IPS-18a (cell line): ENCODE measurements at regions not wholly inside any gene's neighbourhood (a gene's known extent, or its start where the extent isn't known, plus 50 kb on each side); places are given as distances from the start of the nearest gene placed in this dataset.

Experiments used
- H3K27ac ChIP-seq: one replicate; pipeline ENCODE4 v1.5.1; 2013; ENCODE audit warnings: low read length
- H3K27me3 ChIP-seq: one replicate; pipeline ENCODE4 v1.6.1; 2013; ENCODE audit warnings: mild to moderate bottlenecking, low read length; ENCODE audit not compliant: control insufficient read depth, insufficient read depth
- H3K36me3 ChIP-seq: one replicate; pipeline ENCODE4 v1.6.1; 2013; ENCODE audit warnings: low read depth, low read length; ENCODE audit not compliant: control insufficient read depth
- H3K4me1 ChIP-seq: one replicate; pipeline ENCODE4 v1.6.1; 2013; ENCODE audit warnings: low read depth, low read length; ENCODE audit not compliant: control insufficient read depth
- H3K4me3 ChIP-seq: one replicate; pipeline ENCODE4 v1.5.1; 2013; ENCODE audit warnings: low read length
- H3K9ac ChIP-seq: one replicate; pipeline ENCODE4 v1.6.1; 2013; ENCODE audit warnings: mild to moderate bottlenecking, low read length, moderate library complexity
- H3K9me3 ChIP-seq: one replicate; pipeline ENCODE4 v1.6.1; 2013; ENCODE audit warnings: low read depth, low read length; ENCODE audit not compliant: control insufficient read depth

DNA sequence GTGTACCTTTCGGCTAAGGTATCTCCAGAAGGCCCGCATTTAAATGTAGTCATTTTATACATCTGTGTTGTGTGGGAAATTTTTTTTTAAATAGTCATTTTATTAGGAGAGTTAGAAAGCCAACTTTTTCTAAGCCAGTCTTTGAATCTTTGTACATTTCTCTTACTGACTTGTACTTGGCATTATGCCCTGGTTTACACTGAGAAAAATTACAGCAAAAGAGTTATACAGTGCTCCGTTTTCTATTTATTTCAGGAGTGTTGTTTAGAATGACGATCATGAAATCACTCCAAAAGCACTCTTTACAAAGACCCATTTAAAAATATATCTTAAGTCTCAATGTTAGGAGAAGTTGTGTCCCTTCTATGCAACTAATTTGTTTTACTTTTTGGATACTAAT lies 91.8 kb downstream of the CYB561 start:
- H3K36me3 ChIP-seq = no peaks in the 10 kb centered on the region
- H3K9me3 ChIP-seq = no peaks in the 10 kb centered on the region
- H3K4me3 ChIP-seq = no peak overlapping the region
- H3K27ac ChIP-seq = no peak overlapping the region
- H3K4me1 ChIP-seq = no peaks in the 10 kb centered on the region
- no peak overlapping the region for H3K9ac ChIP-seq
- H3K27me3 ChIP-seq = no peaks in the 10 kb centered on the region

DNA sequence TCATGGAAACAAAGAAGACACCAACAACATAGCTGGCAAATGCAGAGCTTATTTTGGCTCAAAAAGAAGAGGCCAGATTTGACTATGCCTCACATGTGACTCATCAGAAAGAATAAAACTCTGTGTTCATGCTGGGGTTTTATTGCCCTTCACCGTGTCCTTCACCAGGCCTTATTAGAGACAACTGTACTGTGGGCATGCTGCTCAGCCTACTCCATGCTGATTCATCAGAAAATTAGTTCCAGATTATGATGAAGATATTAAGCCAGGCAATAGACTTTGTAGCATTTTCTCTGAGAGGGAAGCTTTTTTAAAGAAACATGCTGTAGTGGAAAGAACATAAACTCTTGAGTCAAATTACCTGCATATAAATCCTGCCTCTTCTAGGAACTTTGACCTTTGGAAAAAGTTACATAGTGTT lies 89.8 kb downstream of the CYB561 start:
- H3K27ac ChIP-seq = no peak overlapping the region
- H3K9ac ChIP-seq = no peak overlapping the region
- no peaks in the 10 kb centered on the region for H3K4me1 ChIP-seq

DNA sequence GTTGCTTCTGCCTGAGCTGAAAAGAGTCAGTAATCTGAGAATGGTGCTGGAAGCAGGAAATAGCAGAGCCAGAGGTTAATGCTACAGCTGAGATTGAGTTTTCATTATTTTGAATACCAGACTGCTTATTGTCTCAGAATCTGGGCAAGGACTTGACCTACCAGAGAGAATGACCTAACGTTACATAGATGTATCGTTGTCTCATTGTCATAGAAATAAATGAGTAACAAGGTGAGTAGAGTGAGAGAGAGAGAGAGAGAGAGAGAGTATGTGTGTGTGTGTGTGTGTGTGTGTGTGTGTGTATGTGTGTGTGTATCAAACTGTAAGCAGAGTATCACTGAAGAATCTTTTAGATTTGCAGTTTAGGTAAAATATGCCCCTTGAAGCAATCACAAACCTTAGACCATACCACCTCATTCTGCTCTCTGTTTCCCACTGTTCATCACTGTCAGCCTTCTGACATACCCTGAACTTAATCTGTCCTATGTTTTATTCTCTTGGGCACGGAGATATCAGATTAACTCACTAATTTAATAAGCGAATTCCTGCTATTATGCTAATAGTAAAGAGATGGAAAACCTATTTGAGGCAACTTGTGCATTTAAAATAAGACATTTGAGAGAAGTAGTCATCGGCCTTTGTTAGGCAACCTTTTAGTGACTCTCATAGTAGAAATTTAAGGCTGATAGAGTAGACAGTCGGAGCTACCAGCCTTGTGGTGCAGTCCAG lies 87.8 kb downstream of the CYB561 start:
- Histone ChIP-seq H3K9me3 (no peaks in the 10 kb centered on the region), H3K36me3 (no peaks in the 10 kb centered on the region), H3K27me3 (no peaks in the 10 kb centered on the region), H3K27ac (no peak overlapping the region), H3K4me3 (no peak overlapping the region), H3K9ac (no peak overlapping the region), H3K4me1 (no peaks in the 10 kb centered on the region)

More for the DNA sequence above, 89.8 kb downstream of the CYB561 start:
- H3K9me3 ChIP-seq = no peaks in the 10 kb centered on the region
- no peaks in the 10 kb centered on the region for H3K36me3 ChIP-seq
- H3K4me3 ChIP-seq = no peak overlapping the region
- no peaks in the 10 kb centered on the region for H3K27me3 ChIP-seq

GRCh38 chr17:63358956-63359355 lies 87.2 kb downstream of the CYB561 start:
- no peaks in the 10 kb centered on the region for H3K9me3 ChIP-seq
- H3K4me3 ChIP-seq = no peak overlapping the region
- H3K36me3 ChIP-seq = no peaks in the 10 kb centered on the region
- H3K27ac ChIP-seq = no peak overlapping the region
- H3K27me3 ChIP-seq = no peaks in the 10 kb centered on the region
- no peak overlapping the region for H3K9ac ChIP-seq
- H3K4me1 ChIP-seq = no peaks in the 10 kb centered on the region

DNA sequence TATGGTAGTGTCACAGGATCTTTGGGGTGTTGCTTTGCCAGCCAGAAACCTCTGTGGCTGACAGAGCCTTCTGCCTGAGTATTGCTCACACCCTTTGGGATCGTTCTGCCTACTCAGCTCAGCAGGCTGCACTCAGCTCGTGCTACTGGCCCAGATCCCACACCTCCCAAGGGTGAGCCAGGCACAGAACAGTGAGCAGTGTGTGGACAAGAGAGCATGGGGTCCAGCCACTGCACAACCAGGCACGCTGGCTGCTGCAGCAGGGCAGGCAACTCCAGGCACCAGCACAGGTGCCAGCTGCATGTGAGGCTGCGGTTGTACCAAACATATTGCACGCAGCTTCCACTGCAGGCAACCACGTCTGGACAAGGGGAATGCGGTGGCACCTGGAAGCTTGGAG lies 84.9 kb downstream of the CYB561 start:
- no peaks in the 10 kb centered on the region for H3K36me3 ChIP-seq
- H3K27me3 ChIP-seq = no peaks in the 10 kb centered on the region
- H3K9ac ChIP-seq = no peak overlapping the region
- no peak overlapping the region for H3K4me3 ChIP-seq
- no peaks in the 10 kb centered on the region for H3K4me1 ChIP-seq
- no peaks in the 10 kb centered on the region for H3K9me3 ChIP-seq
- H3K27ac ChIP-seq = no peak overlapping the region

- no peaks in the 10 kb centered on the region for H3K36me3 ChIP-seq
- no peaks in the 10 kb centered on the region for H3K27me3 ChIP-seq
- no peaks in the 10 kb centered on the region for H3K4me1 ChIP-seq
- no peaks in the 10 kb centered on the region for H3K9me3 ChIP-seq
- no peak overlapping the region for H3K27ac ChIP-seq
- no peak overlapping the region for H3K9ac ChIP-seq
- no peak overlapping the region for H3K4me3 ChIP-seq
These were observed 84.0 kb downstream of the CYB561 start for GRCh38 chr17:63362115-63362514.

- Histone ChIP-seq H3K9ac (no peak overlapping the region), H3K4me1 (no peaks in the 10 kb centered on the region), H3K27ac (no peak overlapping the region), H3K27me3 (no peaks in the 10 kb centered on the region), H3K9me3 (no peaks in the 10 kb centered on the region), H3K4me3 (no peak overlapping the region), H3K36me3 (no peaks in the 10 kb centered on the region)
These were observed 81.7 kb downstream of the CYB561 start for GRCh38 chr17:63364387-63364786.

- no peak overlapping the region for H3K27ac ChIP-seq
- H3K4me3 ChIP-seq = no peak overlapping the region
- no peak overlapping the region for H3K9ac ChIP-seq
- H3K27me3 ChIP-seq = no peaks in the 10 kb centered on the region
- no peaks in the 10 kb centered on the region for H3K4me1 ChIP-seq
- no peaks in the 10 kb centered on the region for H3K9me3 ChIP-seq
- no peaks in the 10 kb centered on the region for H3K36me3 ChIP-seq
These were observed 81.2 kb downstream of the CYB561 start for GRCh38 chr17:63364944-63365343.

DNA sequence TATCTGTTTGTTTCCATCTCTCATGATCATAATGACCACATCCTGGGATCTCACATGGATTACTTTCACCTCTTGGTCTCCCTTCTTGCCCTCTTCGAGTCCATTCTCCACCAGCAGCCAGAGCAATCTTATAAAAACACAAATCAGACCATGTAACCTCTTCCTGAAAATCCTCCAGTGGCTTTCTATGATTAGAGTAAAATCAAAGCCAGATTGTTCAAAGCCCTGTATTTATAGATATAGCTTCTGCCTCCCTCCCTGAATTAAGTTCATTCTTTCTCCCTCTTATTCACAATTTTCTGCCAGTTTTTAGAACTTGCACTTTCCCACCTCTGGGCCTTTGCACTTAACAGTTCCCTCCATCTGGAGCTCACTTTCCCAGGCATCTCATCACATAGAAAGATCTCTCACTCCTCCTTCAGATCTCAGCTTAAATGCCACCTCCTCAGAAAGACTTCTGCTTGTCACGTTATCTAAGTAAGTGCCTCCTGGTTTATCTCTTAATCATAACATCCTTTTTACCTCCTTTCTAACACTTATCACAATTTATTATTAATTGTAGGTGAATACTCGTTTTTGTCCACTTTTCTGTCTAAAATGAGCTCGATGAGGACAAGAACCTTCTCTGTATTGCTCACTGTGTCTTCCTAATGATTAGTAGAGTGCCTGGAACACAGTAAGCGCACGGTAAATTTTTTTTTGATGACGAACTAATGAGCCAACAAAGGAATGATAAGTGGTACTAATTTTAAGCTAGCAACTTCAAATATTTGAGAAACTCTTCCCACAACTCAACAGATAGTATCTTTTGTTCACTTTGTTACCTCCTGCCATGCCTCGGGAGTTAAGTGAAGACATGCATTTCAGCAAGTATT lies 80.5 kb downstream of the CYB561 start:
- H3K9ac ChIP-seq = no peak overlapping the region

DNA sequence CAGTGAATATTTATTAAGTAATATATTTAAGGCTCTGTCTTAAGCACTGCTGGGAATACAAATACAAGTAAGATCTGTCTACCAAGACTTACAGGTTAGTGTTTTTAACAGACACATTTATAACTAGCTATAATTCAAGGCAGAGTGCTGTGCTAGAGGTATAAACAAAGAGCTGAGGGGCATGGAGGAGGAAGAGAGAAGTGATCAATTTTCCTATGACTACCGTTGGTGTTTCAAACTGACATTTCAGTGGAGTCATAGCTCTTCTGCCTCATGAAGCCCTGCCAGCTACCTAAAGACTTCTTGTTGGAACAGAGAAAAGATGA lies 79.9 kb downstream of the CYB561 start:
- no peaks in the 10 kb centered on the region for H3K4me1 ChIP-seq
- no peak overlapping the region for H3K27ac ChIP-seq
- no peaks in the 10 kb centered on the region for H3K27me3 ChIP-seq
- H3K9me3 ChIP-seq = no peaks in the 10 kb centered on the region
- H3K4me3 ChIP-seq = no peak overlapping the region
- no peaks in the 10 kb centered on the region for H3K36me3 ChIP-seq
- H3K9ac ChIP-seq = no peak overlapping the region

More for the DNA sequence above, 80.5 kb downstream of the CYB561 start:
- Histone ChIP-seq H3K27me3 (no peaks in the 10 kb centered on the region), H3K9me3 (no peaks in the 10 kb centered on the region), H3K4me3 (no peak overlapping the region), H3K4me1 (no peaks in the 10 kb centered on the region), H3K27ac (no peak overlapping the region), H3K36me3 (no peaks in the 10 kb centered on the region)

- Histone ChIP-seq H3K4me3 (no peak overlapping the region), H3K27ac (no peak overlapping the region), H3K36me3 (no peaks in the 10 kb centered on the region), H3K9ac (no peak overlapping the region), H3K27me3 (no peaks in the 10 kb centered on the region), H3K9me3 (no peaks in the 10 kb centered on the region), H3K4me1 (no peaks in the 10 kb centered on the region)
These were observed 76.9 kb downstream of the CYB561 start for GRCh38 chr17:63369233-63369632.

GRCh38 chr17:63370696-63371095 lies 75.4 kb downstream of the CYB561 start:
- Histone ChIP-seq H3K9me3 (no peaks in the 10 kb centered on the region), H3K36me3 (no peaks in the 10 kb centered on the region), H3K4me1 (no peaks in the 10 kb centered on the region), H3K9ac (no peak overlapping the region), H3K27ac (no peak overlapping the region), H3K4me3 (no peak overlapping the region), H3K27me3 (no peaks in the 10 kb centered on the region)
